ENCODE measurements at regions not wholly inside any gene's neighbourhood (a gene's known extent, or its start where the extent isn't known, plus 50 kb on each side); places are given as distances from the start of the nearest gene placed in this dataset.

DNA sequence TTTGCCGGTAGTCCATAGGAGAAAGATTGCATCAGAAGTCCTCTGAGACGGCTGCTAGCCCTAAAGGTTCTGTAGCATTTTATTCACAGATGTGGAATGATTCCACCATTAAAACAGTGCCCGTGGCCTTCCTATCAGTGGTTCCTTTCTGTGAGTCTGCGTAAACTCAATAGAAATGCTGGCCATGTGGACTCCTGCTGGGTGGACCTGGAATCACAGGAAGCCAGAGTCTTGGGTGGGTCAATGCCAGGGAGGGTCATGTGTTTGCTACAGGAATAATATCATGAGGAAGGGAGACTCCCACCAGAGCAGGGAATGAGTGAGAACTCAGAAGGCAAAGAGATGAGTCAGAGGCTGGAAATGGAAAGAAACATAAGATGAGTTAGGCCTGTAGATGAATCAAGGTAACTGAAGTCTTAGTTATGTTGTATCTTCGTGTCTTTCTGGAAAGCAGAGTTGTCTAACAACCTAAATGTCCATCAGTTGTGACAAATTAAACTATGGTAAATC, 410.4 kb upstream of the AUTS2 start:
- no peaks in the 10 kb centered on the region for H3K36me3 ChIP-seq (ENCODE audit: control insufficient read depth, insufficient read depth, low read length)
- no peaks in the 10 kb centered on the region for H3K27me3 ChIP-seq (ENCODE audit: control insufficient read depth, insufficient read depth, low read length)
- no peak for DNase-seq (ENCODE audit: low read depth)
- TF ChIP-seq, protein P1, sequence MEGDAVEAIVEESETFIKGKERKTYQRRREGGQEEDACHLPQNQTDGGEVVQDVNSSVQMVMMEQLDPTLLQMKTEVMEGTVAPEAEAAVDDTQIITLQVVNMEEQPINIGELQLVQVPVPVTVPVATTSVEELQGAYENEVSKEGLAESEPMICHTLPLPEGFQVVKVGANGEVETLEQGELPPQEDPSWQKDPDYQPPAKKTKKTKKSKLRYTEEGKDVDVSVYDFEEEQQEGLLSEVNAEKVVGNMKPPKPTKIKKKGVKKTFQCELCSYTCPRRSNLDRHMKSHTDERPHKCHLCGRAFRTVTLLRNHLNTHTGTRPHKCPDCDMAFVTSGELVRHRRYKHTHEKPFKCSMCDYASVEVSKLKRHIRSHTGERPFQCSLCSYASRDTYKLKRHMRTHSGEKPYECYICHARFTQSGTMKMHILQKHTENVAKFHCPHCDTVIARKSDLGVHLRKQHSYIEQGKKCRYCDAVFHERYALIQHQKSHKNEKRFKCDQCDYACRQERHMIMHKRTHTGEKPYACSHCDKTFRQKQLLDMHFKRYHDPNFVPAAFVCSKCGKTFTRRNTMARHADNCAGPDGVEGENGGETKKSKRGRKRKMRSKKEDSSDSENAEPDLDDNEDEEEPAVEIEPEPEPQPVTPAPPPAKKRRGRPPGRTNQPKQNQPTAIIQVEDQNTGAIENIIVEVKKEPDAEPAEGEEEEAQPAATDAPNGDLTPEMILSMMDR (IDR thresholded peaks at IDR 0.05; ENCODE audit: insufficient read depth, low read length, poor library complexity, severe bottlenecking) = no peak
- H3K4me3 ChIP-seq (ENCODE audit: low read depth, low read length) = no peak overlapping the region

DNA sequence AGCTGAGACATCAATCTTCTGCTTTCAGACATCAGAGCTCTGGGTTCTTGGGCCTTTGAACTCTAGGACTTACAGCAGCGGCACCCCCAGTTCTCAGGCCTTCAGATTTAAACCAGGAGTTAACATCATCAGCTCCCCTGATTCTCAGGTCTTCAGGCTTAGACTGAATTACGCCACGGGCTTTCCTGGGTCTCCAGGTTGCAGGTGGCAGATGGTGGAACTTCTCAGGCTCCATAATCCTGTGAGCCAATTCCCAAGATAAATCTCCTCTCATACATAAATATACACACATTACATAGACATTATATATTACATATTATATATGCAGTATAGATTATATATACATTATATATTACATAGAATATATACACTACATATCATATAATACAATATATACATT, 408.9 kb upstream of the AUTS2 start:
- TF ChIP-seq, protein P1 (IDR thresholded peaks at IDR 0.05; ENCODE audit: insufficient read depth, low read length, poor library complexity, severe bottlenecking) = no peak
- Histone ChIP-seq H3K4me3 (ENCODE audit: low read depth, low read length) (no peak overlapping the region), H3K27me3 (ENCODE audit: control insufficient read depth, insufficient read depth, low read length) (no peaks in the 10 kb centered on the region), H3K36me3 (ENCODE audit: control insufficient read depth, insufficient read depth, low read length) (no peaks in the 10 kb centered on the region)
- no peak for DNase-seq (ENCODE audit: low read depth)

DNA sequence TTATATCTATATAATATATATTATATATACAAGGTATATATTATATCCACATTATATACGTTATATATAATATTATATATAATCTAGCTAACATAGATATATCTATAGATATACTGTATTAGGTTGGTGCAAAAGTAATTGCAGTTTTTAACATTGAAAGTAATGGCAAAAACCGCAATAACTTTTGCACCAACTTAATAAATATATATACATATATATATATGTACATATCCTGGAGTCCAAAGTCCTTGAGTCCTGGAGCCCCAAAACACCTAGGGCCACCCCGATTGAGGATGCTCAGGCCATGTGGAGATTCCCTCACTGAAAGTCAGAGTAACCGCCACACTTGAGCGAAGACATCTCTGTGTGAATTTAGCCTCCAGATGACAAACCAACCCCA, 408.2 kb upstream of the AUTS2 start:
- DNase-seq (ENCODE audit: low read depth) = no peak
- no peaks in the 10 kb centered on the region for H3K27me3 ChIP-seq (ENCODE audit: control insufficient read depth, insufficient read depth, low read length)
- H3K36me3 ChIP-seq (ENCODE audit: control insufficient read depth, insufficient read depth, low read length) = no peaks in the 10 kb centered on the region
- H3K4me3 ChIP-seq (ENCODE audit: low read depth, low read length) = no peak overlapping the region
- TF ChIP-seq, protein P1 (IDR thresholded peaks at IDR 0.05; ENCODE audit: insufficient read depth, low read length, poor library complexity, severe bottlenecking) = no peak

DNA sequence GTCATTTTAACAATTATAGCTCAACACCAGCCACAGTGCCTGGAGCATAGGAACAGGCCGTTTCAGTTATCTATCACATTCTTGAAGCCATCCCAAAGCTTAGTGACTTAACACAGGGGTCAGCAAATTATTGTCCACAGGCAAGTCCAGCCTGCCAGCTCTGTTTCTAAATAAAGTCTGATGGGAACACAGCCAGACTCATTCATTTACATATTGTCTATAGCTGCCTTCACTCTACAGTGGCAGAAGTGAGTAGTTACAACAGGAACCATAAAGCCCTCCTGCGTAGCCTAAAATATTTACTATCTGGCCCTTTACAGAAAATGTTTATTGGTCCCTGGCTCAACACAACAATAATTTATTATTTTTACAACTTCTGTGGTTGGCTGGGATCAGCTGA, 407.5 kb upstream of the AUTS2 start:
- TF ChIP-seq, protein P1 (IDR thresholded peaks at IDR 0.05; ENCODE audit: insufficient read depth, low read length, poor library complexity, severe bottlenecking) = no peak
- no peak overlapping the region for H3K4me3 ChIP-seq (ENCODE audit: low read depth, low read length)
- no peak for DNase-seq (ENCODE audit: low read depth)

DNA sequence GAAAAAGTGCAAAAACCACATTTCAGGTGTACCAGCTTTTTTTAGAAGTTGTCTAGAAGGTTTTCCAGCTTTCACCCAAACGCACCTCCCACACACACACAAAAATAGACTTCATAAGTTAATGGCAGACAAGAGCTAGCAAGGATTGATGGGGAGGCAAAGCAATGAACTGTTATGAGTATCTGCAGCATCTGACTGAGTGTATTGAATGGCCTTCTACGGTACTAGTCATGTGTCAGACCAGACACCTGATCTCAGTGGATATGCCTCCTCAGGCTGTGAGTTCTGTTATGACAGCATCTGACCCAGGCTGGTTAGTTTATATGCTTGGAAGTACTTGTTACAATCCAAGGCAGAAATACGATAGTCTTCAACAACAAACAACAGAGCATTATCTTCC, 406.1 kb upstream of the AUTS2 start:
- Histone ChIP-seq H3K4me3 (ENCODE audit: low read depth, low read length) (no peak overlapping the region), H3K36me3 (ENCODE audit: control insufficient read depth, insufficient read depth, low read length) (no peaks in the 10 kb centered on the region), H3K27me3 (ENCODE audit: control insufficient read depth, insufficient read depth, low read length) (no peaks in the 10 kb centered on the region)
- no peak for DNase-seq (ENCODE audit: low read depth)
- TF ChIP-seq, protein P1 (IDR thresholded peaks at IDR 0.05; ENCODE audit: insufficient read depth, low read length, poor library complexity, severe bottlenecking) = no peak

More for the DNA sequence above, 407.5 kb upstream of the AUTS2 start:
- Histone ChIP-seq H3K27me3 (ENCODE audit: control insufficient read depth, insufficient read depth, low read length) (no peaks in the 10 kb centered on the region), H3K36me3 (ENCODE audit: control insufficient read depth, insufficient read depth, low read length) (no peaks in the 10 kb centered on the region)

DNA sequence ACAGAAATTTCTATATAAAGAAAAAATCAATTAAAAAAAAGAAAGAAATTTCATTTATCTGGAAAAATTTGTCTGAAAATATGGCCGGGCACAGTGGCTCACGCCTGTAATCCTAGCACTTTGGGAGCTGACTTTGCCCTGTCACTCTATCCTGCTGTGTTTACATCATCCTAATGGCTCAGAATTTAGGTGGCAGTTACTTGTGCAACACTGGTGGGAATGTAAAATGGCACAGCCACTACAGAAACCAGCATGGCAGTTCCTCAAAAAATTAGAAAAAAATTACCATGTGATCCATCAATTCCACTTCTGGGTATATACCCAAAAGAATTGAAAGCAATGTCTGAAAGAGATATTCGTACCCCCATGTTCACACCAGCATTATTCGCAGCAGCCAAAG, 405.2 kb upstream of the AUTS2 start:
- no peak for DNase-seq (ENCODE audit: low read depth)
- no peaks in the 10 kb centered on the region for H3K36me3 ChIP-seq (ENCODE audit: control insufficient read depth, insufficient read depth, low read length)
- H3K27me3 ChIP-seq (ENCODE audit: control insufficient read depth, insufficient read depth, low read length) = no peaks in the 10 kb centered on the region
- H3K4me3 ChIP-seq (ENCODE audit: low read depth, low read length) = no peak overlapping the region
- TF ChIP-seq, protein P1 (IDR thresholded peaks at IDR 0.05; ENCODE audit: insufficient read depth, low read length, poor library complexity, severe bottlenecking) = no peak
